ENCODE measurements at regions not wholly inside any gene's neighbourhood (a gene's known extent, or its start where the extent isn't known, plus 50 kb on each side); places are given as distances from the start of the nearest gene placed in this dataset.

DNA sequence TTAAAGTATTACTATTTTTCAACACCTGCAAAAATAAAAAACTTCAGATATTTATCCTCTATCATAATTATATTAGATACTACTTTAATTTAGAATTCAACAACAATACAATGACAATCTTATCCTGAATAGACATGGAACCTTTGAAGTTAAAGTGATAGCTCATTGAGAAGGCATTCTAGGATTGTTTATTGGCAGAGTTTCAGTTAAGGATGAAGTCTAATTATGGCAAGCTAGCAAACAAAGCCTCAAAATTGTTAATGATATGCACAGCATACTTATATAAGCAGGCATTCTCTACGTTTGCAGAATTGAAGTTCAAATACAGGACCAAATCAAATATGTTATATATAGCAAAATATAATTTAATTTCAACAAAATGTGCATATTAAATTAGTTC is 91.2 kb upstream of the ABI3BP start:
- Histone ChIP-seq H3K9me3 (no peaks in the 10 kb centered on the region), H3K4me1 (no peaks in the 10 kb centered on the region), H3K27me3 (no peaks in the 10 kb centered on the region), H3K4me3 (no peak overlapping the region), H3K27ac (no peak overlapping the region), H3K36me3 (no peaks in the 10 kb centered on the region)
- TF ChIP-seq CTCF (IDR thresholded peaks at IDR 0.05) (no peak), EP300 (IDR thresholded peaks at IDR 0.05) (no peak), POLR2AphosphoS5 (IDR thresholded peaks at IDR 0.05) (no peak)
- DNase-seq = no peak
- 39 to 41% methylated on average over 1 of the region's 1 CpG for WGBS, 2 donors
- ATAC-seq (ENCODE audit: low FRiP score in 2 of 2) = no peak

DNA sequence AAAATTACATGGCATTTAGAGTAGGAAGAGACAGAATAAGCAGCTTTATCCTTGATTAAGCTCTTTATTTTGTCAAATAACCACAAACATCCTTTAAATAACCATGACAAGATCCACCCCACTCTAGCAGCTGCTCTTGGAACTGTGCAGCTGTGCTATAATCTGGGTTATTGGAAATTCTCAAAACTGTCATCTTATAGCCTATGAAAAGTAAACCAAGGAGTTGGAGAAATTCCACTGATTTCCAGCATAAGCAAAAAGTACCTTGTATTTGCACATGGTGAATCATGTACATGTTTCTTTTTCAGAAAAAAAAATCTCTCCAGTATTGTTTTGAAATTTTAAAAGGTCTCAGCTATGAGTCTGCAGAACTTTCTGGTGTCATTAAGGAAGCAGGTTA is 88.8 kb upstream of the ABI3BP start:
- DNase-seq (no peak), ATAC-seq (ENCODE audit: low FRiP score in 2 of 2) (no peak)
- Histone ChIP-seq H3K27ac (no peak overlapping the region), H3K4me1 (no peaks in the 10 kb centered on the region), H3K4me3 (no peak overlapping the region), H3K27me3 (no peaks in the 10 kb centered on the region), H3K36me3 (no peaks in the 10 kb centered on the region), H3K9me3 (no peaks in the 10 kb centered on the region)
- TF ChIP-seq POLR2AphosphoS5 (IDR thresholded peaks at IDR 0.05) (no peak), CTCF (IDR thresholded peaks at IDR 0.05) (no peak), POLR2A (IDR thresholded peaks at IDR 0.05) (no peak), EP300 (IDR thresholded peaks at IDR 0.05) (no peak)

- H3K9me3 ChIP-seq = no peaks in the 10 kb centered on the region
- ATAC-seq (ENCODE audit: low FRiP score in 2 of 2) = no peak
Observed at GRCh38 chr3:101081446-101081845, 88.2 kb upstream of the ABI3BP start.

GRCh38 chr3:101077361-101078011 is 84.3 kb upstream of the ABI3BP start:
- no peak for TF ChIP-seq POLR2A (IDR thresholded peaks at IDR 0.05)
- no peak for TF ChIP-seq POLR2AphosphoS5 (IDR thresholded peaks at IDR 0.05)
- no peak for TF ChIP-seq EP300 (IDR thresholded peaks at IDR 0.05)
- TF ChIP-seq CTCF (IDR thresholded peaks at IDR 0.05) = no peak
- peaks cover 0 to 5% (median 0%) of the 10 kb centered on the region in 4 donors for H3K4me1 ChIP-seq
- no peak for DNase-seq
- no peak for ATAC-seq (ENCODE audit: low FRiP score in 2 of 2)
- 60 to 67% methylated on average over 3 of the region's 3 CpGs for WGBS, 2 donors
- H3K4me3 ChIP-seq = no peak overlapping the region
- H3K36me3 ChIP-seq = no peaks in the 10 kb centered on the region
- H3K27ac ChIP-seq = no peak overlapping the region
- no peaks in the 10 kb centered on the region for H3K9me3 ChIP-seq
- H3K27me3 ChIP-seq = no peaks in the 10 kb centered on the region

More at GRCh38 chr3:101081446-101081845, 88.2 kb upstream of the ABI3BP start:
- TF ChIP-seq POLR2AphosphoS5 (IDR thresholded peaks at IDR 0.05) = no peak
- no peak for TF ChIP-seq EP300 (IDR thresholded peaks at IDR 0.05)
- TF ChIP-seq POLR2A (IDR thresholded peaks at IDR 0.05) = no peak
- TF ChIP-seq CTCF (IDR thresholded peaks at IDR 0.05) = no peak
- Histone ChIP-seq H3K27me3 (no peaks in the 10 kb centered on the region), H3K27ac (no peak overlapping the region), H3K4me3 (no peak overlapping the region), H3K4me1 (no peaks in the 10 kb centered on the region), H3K36me3 (no peaks in the 10 kb centered on the region)
- DNase-seq = no peak
- WGBS, 2 donors = 84 to 87% methylated on average over 2 of the region's 2 CpGs

DNA sequence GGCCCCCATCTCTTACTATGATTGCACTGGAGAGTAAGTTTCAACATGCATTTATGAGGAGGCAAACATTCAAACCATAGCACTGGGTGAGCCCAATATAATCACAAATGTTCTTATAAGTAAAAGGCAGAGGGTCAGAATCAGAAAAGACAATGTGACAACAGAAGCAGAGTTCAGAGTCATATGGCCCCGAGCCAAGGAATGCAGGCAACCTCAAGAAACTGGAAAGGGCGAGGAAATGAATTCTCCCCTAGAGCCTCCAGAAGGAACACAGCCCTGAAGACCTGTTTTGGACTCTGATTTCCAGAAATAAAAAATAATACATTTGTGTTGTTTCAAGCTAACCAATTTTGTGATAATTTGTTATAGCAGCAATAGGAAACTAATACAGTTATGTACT is 81.3 kb upstream of the ABI3BP start:
- DNase-seq (no peak), ATAC-seq (ENCODE audit: low FRiP score in 2 of 2) (no peak)
- WGBS, 2 donors = 83 to 89% methylated on average over 2 of the region's 2 CpGs
- TF ChIP-seq CTCF (IDR thresholded peaks at IDR 0.05) (no peak), EP300 (IDR thresholded peaks at IDR 0.05) (no peak), POLR2AphosphoS5 (IDR thresholded peaks at IDR 0.05) (no peak), POLR2A (IDR thresholded peaks at IDR 0.05) (no peak)
- Histone ChIP-seq H3K27me3 (no peaks in the 10 kb centered on the region), H3K9me3 (no peaks in the 10 kb centered on the region), H3K4me3 (no peak overlapping the region), H3K4me1 (peaks cover 9 to 25% (median 11%) of the 10 kb centered on the region in 4 donors), H3K36me3 (no peaks in the 10 kb centered on the region), H3K27ac (no peak overlapping the region)
